Testis (tissue), 2 donors: ENCODE measurements at regions not wholly inside any gene's neighbourhood (a gene's known extent, or its start where the extent isn't known, plus 50 kb on each side); places are given as distances from the start of the nearest gene placed in this dataset.

Experiments
- CTCF ChIP-seq, 3 experiments: fragments of 450-650 bp in 2 of 3; fragments of 200-600 bp in 1 of 3; sonication (generic) in 1 of 3; IDR thresholded peaks; one replicate each; pipeline ENCODE4 v1.5.1; 2016 to 2019; ENCODE audit warnings: antibody characterized with exemption in 3 of 3, mild to moderate bottlenecking in 2 of 3, moderate library complexity in 1 of 3
- POLR2A ChIP-seq: fragments of 450-650 bp; IDR thresholded peaks from one replicate; pipeline ENCODE4 v1.6.1; 2017; ENCODE audit warnings: antibody characterized with exemption, mild to moderate bottlenecking, moderate library complexity

- TF ChIP-seq CTCF (IDR thresholded peaks at IDR 0.05) (no peak), POLR2A (no peak)
Measured at GRCh38 chr5:124919076-124919475, 172.6 kb upstream of the ZNF608 start.
